ENCODE measurements at regions not wholly inside any gene's neighbourhood (a gene's known extent, or its start where the extent isn't known, plus 50 kb on each side); places are given as distances from the start of the nearest gene placed in this dataset.

GRCh38 chr2:118250463-118250862, 162.2 kb downstream of the INSIG2 start:
- TF ChIP-seq POLR2A (IDR thresholded peaks at IDR 0.05; ENCODE audit: low read length) (no peak), GATA1 (IDR thresholded peaks at IDR 0.05; ENCODE audit: low read depth, low read length) (no peak)
